Fibroblast of villous mesenchyme (primary cell): ENCODE measurements at regions not wholly inside any gene's neighbourhood (a gene's known extent, or its start where the extent isn't known, plus 50 kb on each side); places are given as distances from the start of the nearest gene placed in this dataset.

ENCODE experiments used
- DNase-seq: peaks from one replicate; pipeline ENCODE4 v3.0.0-alpha.2; 2010; ENCODE audit warnings: low read depth
- H3K4me3 ChIP-seq: 2 replicates; pipeline ENCODE4 v1.5.1; 2011; ENCODE audit warnings: low read depth, mild to moderate bottlenecking, low read length
- CTCF ChIP-seq: IDR thresholded peaks from 2 replicates; pipeline ENCODE4 v1.5.1; 2012; ENCODE audit warnings: low read depth, mild to moderate bottlenecking, low read length; ENCODE audit not compliant: insufficient read depth

- TF ChIP-seq CTCF = no peak
- no peak for DNase-seq
Measured at GRCh38 chr13:70505809-70506208, 397.6 kb upstream of the KLHL1 start.

GRCh38 chr13:70502944-70503343 is 394.7 kb upstream of the KLHL1 start:
- no peak overlapping the region for H3K4me3 ChIP-seq
- DNase-seq = no peak
- TF ChIP-seq CTCF = no peak

More at GRCh38 chr13:70505809-70506208, 397.6 kb upstream of the KLHL1 start:
- no peak overlapping the region for H3K4me3 ChIP-seq

DNA sequence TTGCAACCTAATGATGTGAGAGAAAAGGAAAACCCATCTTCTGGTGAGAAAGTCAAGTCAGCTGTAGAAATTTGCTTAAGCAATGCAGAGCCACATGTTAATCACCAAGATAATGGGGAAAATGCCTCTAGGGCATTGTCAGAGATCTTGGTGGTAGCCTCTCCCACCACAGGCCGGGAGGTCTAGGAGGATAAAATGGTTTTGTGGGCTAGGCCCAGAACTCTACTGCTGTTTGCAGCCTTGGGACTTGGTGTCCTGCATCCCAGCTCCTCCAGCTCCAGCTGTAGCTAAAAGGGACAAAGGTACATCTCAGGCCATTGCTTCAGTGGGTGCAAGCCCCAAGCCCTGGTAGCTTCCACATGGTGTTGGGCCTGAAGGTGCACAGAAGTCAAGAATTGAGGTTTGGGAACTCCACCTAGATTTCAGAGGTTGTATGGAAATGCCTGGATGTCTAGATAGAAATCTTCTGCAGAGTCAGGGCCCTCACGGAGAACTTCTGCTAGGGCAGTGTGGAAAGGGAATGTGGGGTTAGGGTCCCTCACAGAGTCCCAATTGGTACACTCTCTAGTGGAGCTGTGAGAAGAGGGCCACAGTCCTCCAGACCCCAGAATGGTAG is 382.2 kb upstream of the KLHL1 start:
- no peak for TF ChIP-seq CTCF
- no peak overlapping the region for H3K4me3 ChIP-seq
- DNase-seq = no peak

DNA sequence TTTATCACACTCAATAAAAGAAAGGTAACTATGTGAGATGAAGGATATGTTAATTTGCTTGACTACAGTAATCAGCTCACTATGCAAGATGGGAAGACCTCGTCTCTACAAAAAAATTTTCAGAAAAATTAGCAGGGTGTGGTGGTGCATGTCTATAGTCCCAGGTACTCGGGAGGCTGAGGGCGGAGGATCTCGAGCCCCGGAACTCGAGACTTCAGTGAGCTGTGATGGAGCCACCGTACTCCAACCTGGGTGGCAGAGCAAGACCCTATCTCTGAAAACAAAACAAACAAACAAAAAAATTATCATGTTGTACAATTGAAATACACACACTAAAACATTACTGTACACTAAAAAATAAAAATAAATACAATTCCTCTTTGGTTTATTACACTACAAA is 376.7 kb upstream of the KLHL1 start:
- DNase-seq = no peak
- H3K4me3 ChIP-seq = no peak overlapping the region
- TF ChIP-seq CTCF = no peak

- no peak for TF ChIP-seq CTCF
- no peak overlapping the region for H3K4me3 ChIP-seq
- no peak for DNase-seq
Measured at GRCh38 chr13:70483599-70484276, 375.5 kb upstream of the KLHL1 start.

GRCh38 chr13:70473907-70474306 is 365.7 kb upstream of the KLHL1 start:
- H3K4me3 ChIP-seq = no peak overlapping the region
- DNase-seq = no peak
- no peak for TF ChIP-seq CTCF
